ENCODE measurements at regions not wholly inside any gene's neighbourhood (a gene's known extent, or its start where the extent isn't known, plus 50 kb on each side); places are given as distances from the start of the nearest gene placed in this dataset.

DNA sequence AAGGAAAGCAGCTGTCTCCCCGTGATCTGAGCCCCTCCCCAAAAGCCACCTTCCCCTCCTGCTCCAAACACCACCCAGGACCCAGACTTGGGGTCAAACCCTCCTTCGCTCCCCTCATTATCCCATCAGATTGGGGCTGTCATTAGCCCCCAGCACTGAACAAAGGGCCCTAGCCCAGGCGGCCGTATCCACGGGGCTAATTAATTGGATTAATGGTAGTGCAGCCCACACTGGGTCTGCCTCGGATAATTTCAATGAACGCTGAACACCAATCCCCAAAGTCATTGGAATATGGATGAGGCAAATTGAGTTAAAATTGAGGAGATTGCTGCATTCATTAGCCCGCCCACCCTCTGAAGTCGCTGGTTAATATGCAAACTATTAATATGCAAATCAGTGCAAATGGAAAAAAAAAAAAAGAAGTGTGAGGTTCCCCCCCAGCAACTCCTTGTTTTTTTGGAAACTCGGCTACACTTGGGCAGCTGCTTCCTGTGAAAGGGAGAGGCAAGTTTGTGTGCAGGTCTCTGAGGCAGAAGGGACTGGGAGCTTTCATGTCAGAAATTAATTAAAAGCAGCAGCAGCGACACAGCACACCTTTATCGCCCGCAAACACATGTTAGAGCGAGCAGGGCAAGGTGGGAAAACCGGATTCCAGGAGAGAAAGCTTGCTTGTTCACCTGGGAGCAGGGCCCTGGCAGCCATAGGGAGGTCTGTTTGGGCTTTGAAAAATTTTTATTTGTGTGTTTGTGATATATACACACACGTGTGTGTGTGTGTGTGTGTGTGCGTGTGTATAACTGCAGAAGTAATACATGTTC lies 517.8 kb downstream of the MIAT start:
- DNase-seq (ENCODE audit: low spot score): no peak

- no peak for DNase-seq (ENCODE audit: low spot score)
Observed at GRCh38 chr22:27175974-27176373, 518.6 kb downstream of the MIAT start.

- DNase-seq (ENCODE audit: low spot score): no peak
Observed at GRCh38 chr22:27179161-27179560, 521.8 kb downstream of the MIAT start.

- DNase-seq (ENCODE audit: low spot score): no peak
Observed at GRCh38 chr22:27181537-27181936, 524.1 kb downstream of the MIAT start.

GRCh38 chr22:27183474-27183873 lies 526.1 kb downstream of the MIAT start:
- no peak for DNase-seq (ENCODE audit: low spot score)

DNA sequence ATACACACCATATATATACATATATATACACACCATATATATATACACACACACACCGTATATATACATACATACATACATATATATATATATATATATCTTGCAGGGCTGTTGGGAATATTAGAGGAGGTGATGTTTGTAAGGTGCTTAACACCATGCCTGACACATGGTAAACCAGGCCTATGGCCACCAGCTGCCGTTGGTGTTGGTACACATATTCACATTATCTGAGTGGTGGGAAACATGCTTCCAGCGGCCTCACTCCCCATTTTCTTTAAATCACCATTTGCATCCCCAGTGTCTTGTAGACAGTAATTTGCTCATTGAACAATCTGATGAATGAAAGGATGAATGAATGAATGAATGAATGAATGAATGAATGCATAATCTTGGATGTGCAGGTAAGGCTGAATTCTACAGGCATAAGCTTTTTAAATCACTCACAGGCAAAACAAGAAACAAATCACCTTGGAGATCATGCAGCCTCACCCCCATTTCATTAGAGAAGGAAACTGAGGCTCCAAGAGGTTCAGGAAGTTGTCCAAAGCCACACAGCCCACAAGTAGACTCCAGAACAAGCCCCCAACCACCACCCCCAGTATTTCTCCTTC lies 527.8 kb downstream of the MIAT start:
- DNase-seq (ENCODE audit: low spot score): no peak

DNA sequence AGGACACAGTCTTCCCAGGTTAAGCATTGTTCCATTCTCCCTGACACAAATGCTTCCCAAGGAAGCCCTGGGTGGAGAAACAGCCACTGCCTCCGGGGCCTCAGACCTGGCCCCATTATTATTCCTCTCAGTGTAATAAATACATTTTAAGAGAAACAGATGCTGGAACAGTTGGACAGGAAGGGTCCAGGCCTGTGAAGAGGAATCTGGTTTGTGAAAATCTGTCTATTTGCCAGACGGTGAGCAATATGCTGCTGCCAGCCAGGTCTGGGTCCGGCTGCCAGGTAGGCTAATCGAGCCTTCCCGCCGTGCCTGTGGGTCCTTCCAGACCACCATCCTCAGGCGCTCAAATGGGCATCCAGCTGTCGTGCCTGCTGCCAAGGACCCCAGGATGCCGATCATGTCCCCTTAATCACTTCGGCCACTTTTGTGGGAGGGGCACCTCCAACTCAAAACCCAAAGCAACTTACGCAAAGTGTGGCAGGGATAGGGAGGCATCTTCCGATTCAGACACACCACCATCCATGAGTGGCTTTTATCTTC lies 528.4 kb downstream of the MIAT start:
- no peak for DNase-seq (ENCODE audit: low spot score)

DNA sequence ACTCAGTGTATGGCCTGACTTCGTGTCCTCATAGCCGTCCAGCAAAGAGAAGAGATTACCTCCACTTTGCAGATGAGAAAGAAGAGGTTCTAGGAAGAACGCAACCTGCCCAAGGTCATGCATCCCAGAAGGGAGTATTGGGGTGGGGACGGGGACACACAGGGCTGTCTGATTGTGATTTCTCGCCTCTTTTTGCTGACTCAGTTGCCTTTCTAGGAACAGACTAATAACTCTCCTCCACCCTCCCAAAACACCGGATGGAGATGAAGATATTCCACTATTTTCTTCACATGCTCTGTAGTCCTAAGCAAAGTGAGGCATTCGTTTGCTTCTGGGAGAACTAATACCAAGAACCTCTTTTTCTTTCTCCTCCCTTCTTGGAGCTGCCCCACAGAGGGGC lies 529.3 kb downstream of the MIAT start:
- DNase-seq (ENCODE audit: low spot score): no peak

- DNase-seq (ENCODE audit: low spot score): no peak
Observed at GRCh38 chr22:27192135-27192829, 534.9 kb downstream of the MIAT start.

DNA sequence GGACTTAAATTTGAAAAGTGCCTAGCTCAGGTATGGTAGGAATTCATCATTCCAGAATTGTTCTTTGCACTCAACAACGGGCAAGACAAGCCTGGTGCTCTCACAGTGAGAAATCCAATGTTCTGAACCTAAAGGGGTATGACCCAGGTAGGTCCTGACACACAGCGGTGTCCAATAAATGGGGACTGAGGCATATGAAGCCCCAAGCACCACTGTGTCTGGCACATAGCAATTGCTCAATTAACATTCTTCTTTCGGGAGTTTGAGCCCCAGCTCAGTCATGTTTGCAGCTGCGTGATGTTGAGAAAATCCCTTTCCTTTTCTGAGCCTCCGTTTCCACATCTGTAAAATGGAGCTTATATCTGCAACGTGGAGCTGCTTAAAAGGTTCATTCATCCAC lies 535.8 kb downstream of the MIAT start:
- DNase-seq (ENCODE audit: low spot score): no peak

GRCh38 chr22:27193636-27194035 lies 536.2 kb downstream of the MIAT start:
- DNase-seq (ENCODE audit: low spot score): no peak

- no peak for DNase-seq (ENCODE audit: low spot score)
Observed at GRCh38 chr22:27194096-27194748, 536.8 kb downstream of the MIAT start.

DNA sequence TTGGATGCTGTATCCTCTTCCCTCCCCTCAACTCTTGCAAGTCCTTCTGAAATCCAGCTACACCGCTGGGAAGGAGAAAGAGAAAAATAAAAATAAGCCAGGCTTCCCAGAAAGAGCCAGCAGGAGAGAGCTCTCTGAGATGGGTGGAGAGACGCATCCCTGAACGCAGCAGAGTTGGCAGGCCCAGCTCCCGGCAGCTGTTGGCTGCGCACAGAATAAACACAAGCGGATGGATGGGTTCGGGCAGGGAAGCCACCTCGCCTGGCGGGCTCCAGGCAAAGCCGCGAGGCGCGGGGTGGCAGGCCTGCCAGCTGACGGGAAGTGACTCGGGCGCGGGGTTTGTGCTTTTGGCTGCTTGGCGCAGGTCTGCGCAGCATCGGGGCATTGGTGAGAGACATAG lies 537.7 kb downstream of the MIAT start:
- DNase-seq (ENCODE audit: low spot score): no peak

DNA sequence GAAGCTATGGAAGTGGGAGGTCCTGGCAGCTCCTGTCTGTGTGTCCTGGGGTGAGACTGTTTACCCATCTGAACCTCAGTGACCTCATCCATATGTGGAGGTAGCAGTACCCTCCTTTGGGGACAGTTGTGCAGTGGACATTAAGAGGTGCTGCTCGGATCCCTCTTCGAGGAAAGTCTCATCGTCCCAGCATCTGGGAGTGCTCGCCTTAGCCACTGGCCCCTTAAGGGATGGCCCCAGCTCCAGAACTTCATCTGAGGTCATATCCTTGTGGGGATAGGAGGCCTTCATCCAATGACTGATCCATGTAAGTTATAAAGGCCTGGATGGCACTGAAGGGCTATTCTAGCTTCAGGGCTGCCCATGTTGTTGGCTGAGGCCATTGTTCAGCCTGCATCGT lies 538.1 kb downstream of the MIAT start:
- no peak for DNase-seq (ENCODE audit: low spot score)

DNA sequence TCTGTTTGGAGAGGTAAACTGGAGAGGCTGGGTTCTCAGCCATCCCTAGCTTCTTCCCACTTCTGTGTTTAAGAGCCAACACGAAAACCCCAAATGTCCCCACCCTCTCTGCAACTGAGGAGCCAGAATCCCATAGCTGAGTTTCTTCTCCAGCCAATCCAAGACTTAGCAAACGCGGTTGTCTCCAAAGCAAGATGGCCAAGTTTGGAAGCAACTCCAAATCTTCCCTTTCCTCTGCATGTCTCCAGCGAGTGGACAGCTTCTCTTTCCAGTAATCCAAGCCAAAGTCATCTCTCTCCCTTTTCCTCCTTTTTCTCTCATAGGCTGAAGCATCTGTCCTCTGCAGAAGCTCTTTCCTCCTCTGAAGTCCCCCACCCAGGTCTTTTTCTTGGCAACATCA lies 539.2 kb downstream of the MIAT start:
- no peak for DNase-seq (ENCODE audit: low spot score)

GRCh38 chr22:27197052-27197451 lies 539.7 kb downstream of the MIAT start:
- DNase-seq (ENCODE audit: low spot score): no peak

- no peak for DNase-seq (ENCODE audit: low spot score)
Observed at GRCh38 chr22:27197618-27198017, 540.2 kb downstream of the MIAT start.

GRCh38 chr22:27198518-27199035 lies 541.2 kb downstream of the MIAT start:
- DNase-seq (ENCODE audit: low spot score): no peak

DNA sequence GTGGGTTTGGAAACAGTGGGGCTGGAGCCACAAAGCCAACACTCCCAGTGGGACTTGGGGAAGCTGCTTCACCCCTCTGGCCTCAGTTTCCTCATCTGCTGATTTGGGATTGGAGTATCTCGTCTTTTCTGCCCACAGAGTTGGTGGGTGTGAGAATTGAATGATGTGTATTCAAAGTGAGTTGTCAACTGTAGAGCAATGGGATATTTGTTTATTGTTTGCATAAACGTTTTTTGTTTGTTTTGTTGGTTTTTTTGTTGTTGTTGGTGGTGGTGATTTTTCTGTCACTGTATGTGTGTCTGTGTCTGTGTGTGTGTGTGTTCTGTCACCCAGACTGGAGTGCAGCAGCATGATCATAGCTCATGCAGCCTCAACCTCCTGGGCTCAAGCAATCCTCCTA lies 542.0 kb downstream of the MIAT start:
- no peak for DNase-seq (ENCODE audit: low spot score)

GRCh38 chr22:27201276-27201675 lies 543.9 kb downstream of the MIAT start:
- DNase-seq (ENCODE audit: low spot score): no peak

GRCh38 chr22:27201741-27202140 lies 544.4 kb downstream of the MIAT start:
- no peak for DNase-seq (ENCODE audit: low spot score)

- DNase-seq (ENCODE audit: low spot score): no peak
Observed at GRCh38 chr22:27203276-27203660, 545.9 kb downstream of the MIAT start.

Measured in germinal center (tissue), 1 donor.